ENCODE measurements at regions not wholly inside any gene's neighbourhood (a gene's known extent, or its start where the extent isn't known, plus 50 kb on each side); places are given as distances from the start of the nearest gene placed in this dataset.

DNA sequence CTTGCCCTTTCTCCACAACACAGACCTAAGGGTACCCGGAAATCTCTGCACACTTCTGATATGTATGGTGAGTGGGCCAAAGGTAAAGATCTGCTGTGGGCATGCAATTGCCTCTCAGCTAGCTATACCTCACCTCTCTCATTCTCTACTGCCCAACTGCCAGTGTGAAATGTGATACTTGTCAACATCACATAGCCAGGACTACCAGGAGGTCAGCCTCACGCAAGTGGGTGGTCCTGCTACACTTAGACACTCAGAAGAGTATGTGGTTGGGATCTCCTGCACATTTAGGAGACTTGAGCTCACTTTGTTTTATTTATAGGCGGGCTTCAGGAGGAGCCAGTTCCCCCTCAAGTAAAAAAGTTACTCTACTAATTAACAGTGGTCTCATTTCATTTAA lies 88.0 kb upstream of the MAN2A1 start:
- in situ Hi-C loops (cut with MboI; ENCODE audit: low pct_unique_long_range_greater_than_20kb in 2 of 9, low sequenced_read_pairs in 9 of 9, unreplicated experiment in 9 of 9): no loop called here
- WGBS, 10 experiments: 0 to 100% (median 75%) methylated on average over 1 to 3 of the region's 3 CpGs; no CpG with 5 or more reads in 2 of the 10 experiments
- ATAC-seq (replicated peaks in 6 of 8): no peak

DNA sequence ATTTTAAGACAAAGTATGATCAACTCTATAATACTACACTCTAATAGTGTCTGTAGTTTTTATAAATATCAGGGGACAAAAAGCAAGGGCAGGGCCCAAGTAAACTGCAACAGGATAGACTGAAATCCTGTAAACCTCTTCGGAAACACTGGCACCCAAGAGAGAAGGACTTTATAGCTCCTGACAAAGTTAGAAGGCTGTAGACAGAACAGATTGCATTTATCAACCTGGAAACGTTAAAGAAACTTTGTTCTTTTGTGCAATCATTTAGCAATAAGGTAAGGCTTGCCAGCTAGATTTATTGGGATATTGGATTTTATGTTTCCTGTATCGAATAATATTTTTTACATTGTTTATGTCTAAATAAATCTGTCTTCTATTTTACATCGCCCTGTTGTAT lies 91.8 kb upstream of the MAN2A1 start:
- 8 to 86% (median 69%) methylated on average over 3 to 4 of the region's 4 CpGs; no CpG with 5 or more reads in 1 of the 10 experiments for WGBS, 10 experiments
- in situ Hi-C loops (cut with MboI; ENCODE audit: low pct_unique_long_range_greater_than_20kb in 2 of 9, low sequenced_read_pairs in 9 of 9, unreplicated experiment in 9 of 9): no loop called here
- H3K4me1 ChIP-seq (replicated peaks in 1 of 2): no peaks in the 10 kb centered on the region
- no peak overlapping the region for H3K4me3 ChIP-seq
- no peak for ATAC-seq (replicated peaks in 6 of 8)
- H3K27ac ChIP-seq: no peak overlapping the region

More for the DNA sequence above, 88.0 kb upstream of the MAN2A1 start:
- no peak overlapping the region for H3K27ac ChIP-seq
- peaks cover 0 to 7% of the 10 kb centered on the region in 2 donors for H3K4me1 ChIP-seq (replicated peaks in 1 of 2)
- no peak overlapping the region for H3K4me3 ChIP-seq

GRCh38 chr5:109594217-109594616 lies 95.5 kb upstream of the MAN2A1 start:
- H3K27ac ChIP-seq: no peak overlapping the region
- in situ Hi-C loops (cut with MboI; ENCODE audit: low pct_unique_long_range_greater_than_20kb in 2 of 9, low sequenced_read_pairs in 9 of 9, unreplicated experiment in 9 of 9): no loop called here
- no peak overlapping the region for H3K4me3 ChIP-seq
- no peaks in the 10 kb centered on the region for H3K4me1 ChIP-seq (replicated peaks in 1 of 2)
- WGBS, 10 experiments: 18 to 100% (median 70%) methylated on average over 1 to 3 of the region's 3 CpGs
- ATAC-seq (replicated peaks in 6 of 8): no peak

DNA sequence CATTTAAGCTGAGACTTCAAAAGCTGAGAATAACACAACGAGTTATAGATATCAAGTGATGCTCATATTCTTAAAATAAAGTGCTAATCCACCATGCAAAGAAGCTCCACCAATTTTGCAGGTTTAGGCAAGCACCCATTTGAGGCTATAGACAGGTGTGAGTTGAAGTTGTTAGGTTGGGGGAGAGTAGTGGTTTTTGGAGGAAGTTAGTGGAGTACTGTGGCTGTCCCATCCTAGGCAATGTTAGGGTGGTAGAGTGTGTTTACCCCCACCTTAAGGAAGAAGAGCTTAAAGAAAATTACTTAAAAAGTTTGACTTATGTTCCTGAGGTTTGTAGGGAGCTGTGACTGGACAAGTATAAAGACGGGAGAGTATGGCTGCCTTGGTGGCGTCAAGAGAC lies 98.9 kb upstream of the MAN2A1 start:
- in situ Hi-C loops (cut with MboI; ENCODE audit: low pct_unique_long_range_greater_than_20kb in 2 of 9, low sequenced_read_pairs in 9 of 9, unreplicated experiment in 9 of 9): no loop called here
- 22 to 100% (median 83%) methylated on average over 1 to 3 of the region's 3 CpGs; no CpG with 5 or more reads in 2 of the 10 experiments for WGBS, 10 experiments
- Histone ChIP-seq H3K27ac (no peak overlapping the region), H3K4me1 (replicated peaks in 1 of 2) (no peaks in the 10 kb centered on the region), H3K4me3 (no peak overlapping the region)
- ATAC-seq (replicated peaks in 6 of 8): no peak

GRCh38 chr5:109589986-109590385 lies 99.7 kb upstream of the MAN2A1 start:
- WGBS, 10 experiments: 15 to 100% (median 75%) methylated on average over 1 to 4 of the region's 4 CpGs
- no peak overlapping the region for H3K4me3 ChIP-seq
- no peaks in the 10 kb centered on the region for H3K4me1 ChIP-seq (replicated peaks in 1 of 2)
- no peak overlapping the region for H3K27ac ChIP-seq
- ATAC-seq (replicated peaks in 6 of 8): no peak
- in situ Hi-C loops (cut with MboI; ENCODE audit: low pct_unique_long_range_greater_than_20kb in 2 of 9, low sequenced_read_pairs in 9 of 9, unreplicated experiment in 9 of 9): no loop called here

- in situ Hi-C loops (cut with MboI; ENCODE audit: low pct_unique_long_range_greater_than_20kb in 2 of 9, low sequenced_read_pairs in 9 of 9, unreplicated experiment in 9 of 9): no loop called here
- Histone ChIP-seq H3K4me3 (no peak overlapping the region), H3K27ac (no peak overlapping the region), H3K4me1 (replicated peaks in 1 of 2) (no peaks in the 10 kb centered on the region)
- 60 to 100% (median 92%) methylated on average over 1 to 4 of the region's 5 CpGs; no CpG with 5 or more reads in 3 of the 10 experiments for WGBS, 10 experiments
- ATAC-seq (replicated peaks in 6 of 8): no peak
Measured at GRCh38 chr5:109589239-109589638, 100.5 kb upstream of the MAN2A1 start.

DNA sequence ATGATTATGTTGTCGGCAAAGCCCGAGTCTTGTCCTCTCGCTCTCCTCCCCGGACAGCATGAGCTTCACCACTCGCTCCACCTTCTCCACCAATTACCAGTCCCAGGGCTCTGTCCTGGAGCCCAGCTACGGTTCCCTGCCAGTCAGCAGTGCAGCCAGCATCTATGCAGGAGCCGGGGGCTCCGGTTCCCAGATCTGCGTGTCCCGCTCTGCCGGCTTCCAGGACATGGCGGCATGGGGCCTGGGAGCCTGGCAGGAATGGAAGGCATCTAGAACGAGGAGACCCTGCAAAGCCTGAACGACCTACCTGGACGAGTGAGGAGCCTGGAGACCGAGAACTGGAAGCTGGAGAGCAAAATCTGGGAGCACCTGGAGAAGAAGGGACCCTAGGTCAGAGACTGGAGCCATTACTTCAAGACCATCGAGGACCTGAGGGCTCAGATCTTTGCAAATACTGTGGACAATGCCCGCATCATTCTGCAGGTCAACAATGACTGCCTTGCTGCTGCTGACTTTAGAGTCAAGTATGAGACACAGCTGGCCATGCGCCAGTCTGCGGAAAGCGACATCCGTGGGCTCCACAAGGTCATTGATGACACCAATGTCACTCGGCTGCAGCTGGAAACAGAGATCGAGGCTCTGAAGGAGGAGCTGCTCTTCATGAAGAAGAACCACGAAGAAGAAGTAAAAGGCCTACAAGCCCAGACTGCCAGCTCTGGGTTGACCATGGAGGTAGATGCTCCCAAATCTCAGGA lies 101.3 kb upstream of the MAN2A1 start:
- Histone ChIP-seq H3K4me3 (no peak overlapping the region), H3K27ac (no peak overlapping the region), H3K4me1 (replicated peaks in 1 of 2) (no peaks in the 10 kb centered on the region)
- no peak for ATAC-seq (replicated peaks in 6 of 8)
- WGBS, 10 experiments: 20 to 100% (median 92%) methylated on average over 1 to 19 of the region's 25 CpGs; no CpG with 5 or more reads in 1 of the 10 experiments
- in situ Hi-C loops (cut with MboI; ENCODE audit: low pct_unique_long_range_greater_than_20kb in 2 of 9, low sequenced_read_pairs in 9 of 9, unreplicated experiment in 9 of 9): no loop called here

- WGBS, 10 experiments: 25 to 100% (median 60%) methylated on average over 1 to 4 of the region's 4 CpGs
- H3K4me1 ChIP-seq (replicated peaks in 1 of 2): no peaks in the 10 kb centered on the region
- no peak for ATAC-seq (replicated peaks in 6 of 8)
- in situ Hi-C loops (cut with MboI; ENCODE audit: low pct_unique_long_range_greater_than_20kb in 2 of 9, low sequenced_read_pairs in 9 of 9, unreplicated experiment in 9 of 9): no loop called here
- H3K4me3 ChIP-seq: no peak overlapping the region
- H3K27ac ChIP-seq: no peak overlapping the region
Measured at GRCh38 chr5:109584986-109585599, 104.6 kb upstream of the MAN2A1 start.

DNA sequence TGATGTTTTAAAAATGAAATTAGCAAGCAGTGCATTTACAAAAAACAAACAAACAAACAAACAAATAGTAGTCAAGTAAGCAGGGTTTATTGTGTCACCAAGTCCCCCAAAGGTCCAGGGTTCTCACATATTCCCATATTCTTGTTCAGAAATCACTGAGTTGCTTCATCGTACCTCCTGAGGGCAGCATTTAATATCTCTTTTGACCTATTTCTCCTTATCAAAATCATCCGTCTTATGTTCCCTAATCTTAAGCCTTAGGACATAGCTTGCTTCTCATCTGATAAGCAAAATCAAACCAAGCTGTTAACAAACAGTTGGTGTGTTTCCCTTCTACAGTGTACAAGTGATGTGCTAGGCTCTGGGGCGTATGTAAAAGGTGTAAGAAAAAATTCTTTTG lies 109.5 kb upstream of the MAN2A1 start:
- 35 to 100% (median 82%) methylated on average over 1 to 3 of the region's 3 CpGs; no CpG with 5 or more reads in 1 of the 10 experiments for WGBS, 10 experiments
- in situ Hi-C loops (cut with MboI; ENCODE audit: low pct_unique_long_range_greater_than_20kb in 2 of 9, low sequenced_read_pairs in 9 of 9, unreplicated experiment in 9 of 9): no loop called here

GRCh38 chr5:109575506-109575905 lies 114.2 kb upstream of the MAN2A1 start:
- Histone ChIP-seq H3K4me1 (replicated peaks in 1 of 2) (no peaks in the 10 kb centered on the region), H3K4me3 (no peak overlapping the region), H3K27ac (no peak overlapping the region)
- no peak for ATAC-seq (replicated peaks in 6 of 8)
- WGBS, 10 experiments: 14 to 100% (median 92%) methylated on average over 1 to 2 of the region's 2 CpGs; no CpG with 5 or more reads in 3 of the 10 experiments
- in situ Hi-C loops (cut with MboI; ENCODE audit: low pct_unique_long_range_greater_than_20kb in 2 of 9, low sequenced_read_pairs in 9 of 9, unreplicated experiment in 9 of 9): no loop called here

More for the DNA sequence above, 109.5 kb upstream of the MAN2A1 start:
- Histone ChIP-seq H3K27ac (no peak overlapping the region), H3K4me1 (replicated peaks in 1 of 2) (no peaks in the 10 kb centered on the region), H3K4me3 (no peak overlapping the region)
- ATAC-seq (replicated peaks in 6 of 8): no peak

DNA sequence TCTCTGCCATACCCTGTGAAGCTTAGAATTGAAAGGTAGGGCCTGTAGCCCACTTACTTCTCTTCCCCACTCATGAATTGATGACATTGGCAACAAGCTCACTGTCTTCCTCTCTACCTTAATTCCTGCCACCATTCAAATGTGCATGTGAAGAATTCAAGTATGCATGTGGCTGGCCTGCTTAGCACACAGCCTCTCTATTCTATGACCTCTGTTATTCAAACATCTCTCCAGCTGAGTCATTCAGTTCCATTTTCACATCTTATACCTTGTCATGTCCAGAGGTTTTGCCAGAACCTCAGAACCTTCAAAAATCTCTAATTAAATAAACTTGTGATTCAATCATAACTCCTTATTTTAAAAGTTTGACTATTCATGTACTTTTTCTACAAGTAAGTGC lies 114.7 kb upstream of the MAN2A1 start:
- no peak overlapping the region for H3K4me3 ChIP-seq
- in situ Hi-C loops (cut with MboI; ENCODE audit: low pct_unique_long_range_greater_than_20kb in 2 of 9, low sequenced_read_pairs in 9 of 9, unreplicated experiment in 9 of 9): no loop called here
- no peak overlapping the region for H3K27ac ChIP-seq
- no peaks in the 10 kb centered on the region for H3K4me1 ChIP-seq (replicated peaks in 1 of 2)
- peak in 2 of 8 experiments; percentile 81 to 88 for ATAC-seq (replicated peaks in 6 of 8)

- H3K4me3 ChIP-seq: no peak overlapping the region
- in situ Hi-C loops (cut with MboI; ENCODE audit: low pct_unique_long_range_greater_than_20kb in 2 of 9, low sequenced_read_pairs in 9 of 9, unreplicated experiment in 9 of 9): no loop called here
- H3K4me1 ChIP-seq (replicated peaks in 1 of 2): no peaks in the 10 kb centered on the region
- ATAC-seq (replicated peaks in 6 of 8): no peak
- WGBS, 10 experiments: 17 to 90% (median 60%) methylated on average over 1 to 3 of the region's 3 CpGs; no CpG with 5 or more reads in 3 of the 10 experiments
- H3K27ac ChIP-seq: no peak overlapping the region
Measured at GRCh38 chr5:109573766-109574165, 116.0 kb upstream of the MAN2A1 start.

GRCh38 chr5:109573256-109573655 lies 116.5 kb upstream of the MAN2A1 start:
- Histone ChIP-seq H3K4me1 (replicated peaks in 1 of 2) (no peaks in the 10 kb centered on the region), H3K4me3 (no peak overlapping the region), H3K27ac (no peak overlapping the region)
- in situ Hi-C loops (cut with MboI; ENCODE audit: low pct_unique_long_range_greater_than_20kb in 2 of 9, low sequenced_read_pairs in 9 of 9, unreplicated experiment in 9 of 9): no loop called here
- WGBS, 10 experiments: 52 to 100% (median 87%) methylated on average over 1 to 4 of the region's 4 CpGs; no CpG with 5 or more reads in 2 of the 10 experiments
- no peak for ATAC-seq (replicated peaks in 6 of 8)

DNA sequence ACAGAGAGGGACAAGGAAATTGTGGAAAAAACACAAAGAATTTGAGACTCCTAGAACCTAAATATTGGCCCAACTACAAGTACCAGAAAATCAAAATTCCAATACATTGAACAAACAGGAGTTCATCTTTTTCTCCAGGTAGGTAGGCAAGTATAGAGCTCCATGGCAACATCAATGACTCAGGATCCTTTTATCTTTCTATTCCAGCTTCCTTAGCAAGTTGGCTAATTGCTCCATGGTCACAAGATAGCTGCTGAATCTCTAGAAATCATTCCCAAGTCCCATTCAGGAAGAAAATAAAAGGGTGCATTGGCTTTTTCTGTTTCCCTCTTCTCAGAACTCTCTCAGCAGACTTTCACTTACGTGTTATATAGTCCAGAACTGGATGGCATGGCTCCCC lies 117.9 kb upstream of the MAN2A1 start:
- Histone ChIP-seq H3K4me1 (replicated peaks in 1 of 2) (no peaks in the 10 kb centered on the region), H3K4me3 (no peak overlapping the region), H3K27ac (no peak overlapping the region)
- 0 to 100% (median 83%) methylated on average over 1 of the region's 1 CpG; no CpG with 5 or more reads in 3 of the 10 experiments for WGBS, 10 experiments
- ATAC-seq (replicated peaks in 6 of 8): no peak
- in situ Hi-C loops (cut with MboI; ENCODE audit: low pct_unique_long_range_greater_than_20kb in 2 of 9, low sequenced_read_pairs in 9 of 9, unreplicated experiment in 9 of 9): no loop called here
